HL-60 (cell line): ENCODE measurements at regions not wholly inside any gene's neighbourhood (a gene's known extent, or its start where the extent isn't known, plus 50 kb on each side); places are given as distances from the start of the nearest gene placed in this dataset.

Experiments
- POLR2AphosphoS5 ChIP-seq: IDR thresholded peaks from 2 replicates; pipeline ENCODE4 v1.6.1; 2012; ENCODE audit warnings: low read depth
- SPI1 ChIP-seq: IDR thresholded peaks from 2 replicates; pipeline ENCODE4 v1.6.1; 2012; ENCODE audit warnings: low read depth, mild to moderate bottlenecking, borderline replicate concordance
- TF ChIP-seq, protein P1 (sequence below): IDR thresholded peaks from one replicate; pipeline ENCODE4 v1.5.1; 2011; ENCODE audit warnings: low read length, control low read depth, inconsistent platforms; ENCODE audit not compliant: insufficient read depth

DNA sequence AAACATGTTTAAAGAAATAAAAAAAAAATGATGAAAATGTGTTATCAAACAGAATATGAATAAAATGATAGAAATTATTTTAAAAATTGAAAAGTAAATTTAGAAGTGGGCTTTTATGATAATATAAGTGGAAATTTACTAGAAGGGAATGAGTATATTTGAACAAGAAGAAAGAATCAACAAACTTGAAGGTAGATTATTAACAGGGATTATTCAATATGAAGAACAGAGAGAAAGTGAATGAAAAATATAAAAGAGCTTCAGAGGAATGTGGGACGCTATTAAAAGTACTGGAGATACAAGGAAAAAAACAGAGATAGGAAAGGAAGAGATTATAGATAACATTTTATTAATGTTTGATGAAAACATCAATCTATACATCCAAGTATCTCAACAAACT, 1014.4 kb upstream of the CITED2 start:
- TF ChIP-seq, protein P1, sequence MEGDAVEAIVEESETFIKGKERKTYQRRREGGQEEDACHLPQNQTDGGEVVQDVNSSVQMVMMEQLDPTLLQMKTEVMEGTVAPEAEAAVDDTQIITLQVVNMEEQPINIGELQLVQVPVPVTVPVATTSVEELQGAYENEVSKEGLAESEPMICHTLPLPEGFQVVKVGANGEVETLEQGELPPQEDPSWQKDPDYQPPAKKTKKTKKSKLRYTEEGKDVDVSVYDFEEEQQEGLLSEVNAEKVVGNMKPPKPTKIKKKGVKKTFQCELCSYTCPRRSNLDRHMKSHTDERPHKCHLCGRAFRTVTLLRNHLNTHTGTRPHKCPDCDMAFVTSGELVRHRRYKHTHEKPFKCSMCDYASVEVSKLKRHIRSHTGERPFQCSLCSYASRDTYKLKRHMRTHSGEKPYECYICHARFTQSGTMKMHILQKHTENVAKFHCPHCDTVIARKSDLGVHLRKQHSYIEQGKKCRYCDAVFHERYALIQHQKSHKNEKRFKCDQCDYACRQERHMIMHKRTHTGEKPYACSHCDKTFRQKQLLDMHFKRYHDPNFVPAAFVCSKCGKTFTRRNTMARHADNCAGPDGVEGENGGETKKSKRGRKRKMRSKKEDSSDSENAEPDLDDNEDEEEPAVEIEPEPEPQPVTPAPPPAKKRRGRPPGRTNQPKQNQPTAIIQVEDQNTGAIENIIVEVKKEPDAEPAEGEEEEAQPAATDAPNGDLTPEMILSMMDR, result no peak
- TF ChIP-seq POLR2AphosphoS5 (no peak), SPI1 (no peak)
